Right kidney (tissue), 1 donor: ENCODE measurements at regions not wholly inside any gene's neighbourhood (a gene's known extent, or its start where the extent isn't known, plus 50 kb on each side); places are given as distances from the start of the nearest gene placed in this dataset.
A peak's percentile ranks its signal among the peaks of the same experiment; 100 is the strongest.

Experiments
- DNase-seq: peaks from one replicate; pipeline ENCODE4 v3.0.0-alpha.2; 2016

DNA sequence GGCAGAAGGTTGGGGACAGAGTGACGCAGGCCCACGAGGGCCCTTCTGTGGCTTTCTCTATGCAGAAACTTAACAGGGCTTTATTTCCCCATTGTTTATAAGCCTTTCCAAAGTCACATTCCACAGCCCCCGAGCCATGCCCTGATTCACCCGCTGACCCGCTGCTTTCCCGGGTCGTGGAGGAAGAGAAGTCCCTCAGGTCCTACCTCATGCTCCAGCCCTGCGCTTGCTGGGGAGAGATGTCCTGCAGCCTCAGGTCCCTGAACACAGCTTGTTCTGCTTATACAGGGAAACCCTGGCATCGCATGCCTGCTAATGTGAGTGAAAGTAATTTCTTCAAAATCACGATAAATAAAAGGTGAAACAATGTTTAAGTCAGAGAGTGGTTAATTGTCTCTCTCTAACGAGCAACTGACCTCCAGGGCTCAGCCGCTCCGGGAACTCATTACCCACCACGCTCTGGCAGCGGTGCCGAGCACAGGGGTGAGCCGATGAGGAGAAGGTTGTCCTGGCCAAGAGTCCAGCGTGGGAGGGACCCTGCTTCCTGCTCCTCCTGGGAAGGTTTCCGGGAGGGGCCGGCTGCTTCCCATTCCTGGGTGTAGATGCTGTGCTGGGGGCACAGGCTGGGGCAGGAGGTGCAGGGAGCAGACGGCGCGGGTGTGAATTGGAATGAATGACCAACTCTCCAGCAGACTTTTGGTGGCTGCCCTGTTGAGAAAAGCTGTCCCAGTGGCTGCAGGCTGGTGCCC lies 595.2 kb downstream of the BRD1 start:
- DNase-seq = no peak

DNA sequence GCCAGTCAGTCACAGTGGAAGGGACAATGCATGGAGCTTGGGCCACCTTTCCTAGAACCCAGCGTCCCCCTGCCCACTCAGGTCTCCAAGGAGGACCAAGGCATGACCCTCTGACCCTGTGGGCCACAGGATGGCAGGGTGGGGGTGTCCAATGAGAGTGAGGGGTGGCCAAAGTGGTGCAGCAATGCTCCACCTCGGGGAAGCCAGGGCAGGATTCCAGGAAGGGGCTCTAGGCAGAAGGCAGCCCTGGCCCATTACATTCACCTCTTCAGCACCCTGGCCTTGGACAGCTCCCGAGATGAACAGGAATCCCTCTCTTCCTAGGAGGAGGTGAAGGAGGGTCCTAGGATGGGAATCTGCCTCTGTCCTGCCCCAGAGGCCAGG lies 597.5 kb downstream of the BRD1 start:
- DNase-seq = no peak

DNA sequence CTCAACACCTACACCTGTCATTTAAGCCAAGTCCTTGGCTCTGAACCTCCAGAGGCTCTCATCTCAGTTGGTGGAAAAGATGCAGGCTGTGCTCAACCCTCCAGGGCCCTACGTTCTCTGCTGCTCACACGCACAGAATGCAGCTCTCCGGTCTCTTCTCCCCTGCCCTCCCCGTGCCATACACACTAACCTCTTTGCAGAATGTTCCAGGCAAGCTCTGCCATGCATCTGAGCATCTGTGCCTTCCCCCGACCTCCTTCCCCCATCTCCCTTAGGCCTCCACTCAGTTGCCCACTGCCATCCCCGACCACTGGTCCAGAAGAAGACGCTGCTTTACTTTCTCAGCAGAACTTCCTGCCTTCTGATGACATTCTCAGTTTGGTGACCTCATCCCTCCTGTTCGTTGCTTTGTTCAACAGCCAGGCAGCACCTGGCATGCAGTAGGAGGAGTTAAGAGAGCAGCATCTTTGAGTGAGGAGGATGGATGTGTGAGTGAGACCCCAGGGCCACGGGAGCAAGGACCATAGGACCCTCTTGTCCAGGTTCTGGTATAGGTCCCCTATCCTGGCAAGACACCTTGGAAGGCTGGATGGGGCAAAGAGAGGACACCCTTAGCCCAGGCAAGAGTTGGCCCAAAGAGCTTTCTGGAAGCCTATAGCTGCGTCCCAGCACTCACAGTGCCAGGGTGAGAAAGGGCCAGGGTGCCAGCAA lies 598.0 kb downstream of the BRD1 start:
- DNase-seq = no peak

DNA sequence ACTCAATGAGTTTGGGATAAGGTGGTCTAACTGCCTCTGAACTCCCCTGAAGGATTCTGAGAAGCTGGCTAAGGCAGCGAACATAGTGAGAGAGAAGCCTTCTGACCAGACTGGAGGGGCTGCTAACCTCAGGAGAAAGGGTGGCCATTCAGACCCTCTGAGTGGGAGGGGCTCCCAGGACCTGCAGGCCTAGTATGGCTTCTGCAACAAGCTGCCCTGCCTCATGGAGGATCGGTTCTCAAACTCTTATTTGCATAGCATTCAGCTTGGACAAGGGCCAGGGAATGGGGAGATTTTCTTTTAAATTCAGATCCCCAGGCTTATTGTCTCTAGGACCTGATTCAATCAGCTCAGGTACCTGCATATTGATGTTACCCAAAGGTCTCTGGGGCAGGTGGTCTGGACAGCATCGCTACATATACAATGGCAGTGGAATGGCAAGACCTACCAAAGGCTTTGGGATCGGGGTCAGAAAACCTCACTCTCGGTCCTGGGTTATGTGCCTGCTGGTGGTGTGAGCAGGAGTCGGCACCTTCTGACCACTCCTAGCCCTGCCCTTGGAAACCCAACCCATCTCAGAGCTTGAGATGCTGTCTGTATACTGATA lies 599.1 kb downstream of the BRD1 start:
- DNase-seq = no peak

DNA sequence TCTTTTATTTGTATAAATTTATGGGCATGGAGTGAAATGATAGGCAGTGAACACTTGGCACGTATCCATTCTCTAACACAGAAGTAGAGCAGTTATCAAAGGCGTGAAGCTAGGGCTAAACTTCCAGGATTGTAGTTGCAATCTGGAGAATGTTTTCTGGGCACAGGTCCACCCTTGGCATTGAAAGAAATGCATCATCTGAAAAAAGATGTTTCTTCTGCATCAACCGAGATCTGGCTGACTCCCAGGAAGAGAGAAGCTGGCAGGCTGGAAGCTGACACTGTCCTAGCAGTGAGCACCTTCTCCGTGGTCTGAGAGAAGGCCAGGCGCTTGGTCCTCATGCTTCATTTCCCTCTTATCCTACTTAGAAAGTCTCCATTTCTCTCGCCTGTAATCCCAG lies 600.0 kb downstream of the BRD1 start:
- DNase-seq = no peak

DNA sequence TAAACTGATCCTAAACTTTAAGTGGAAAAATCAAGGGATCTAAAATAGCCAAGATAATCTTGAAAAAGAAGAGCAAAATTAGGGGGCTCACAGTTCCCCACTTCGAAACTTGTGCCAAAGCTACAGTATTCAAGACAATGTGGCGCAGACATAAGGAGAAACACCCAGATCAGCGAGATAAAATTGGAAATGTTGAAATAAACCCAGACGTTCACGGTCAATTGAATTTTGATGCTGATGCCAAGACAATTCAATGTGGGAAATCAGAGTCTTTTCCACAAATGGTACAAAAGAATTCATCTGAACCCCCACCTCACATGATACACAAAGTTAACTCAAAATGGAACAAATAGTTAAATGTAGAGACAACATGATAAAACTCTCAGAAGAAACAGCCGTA lies 601.6 kb downstream of the BRD1 start:
- DNase-seq = no peak

DNA sequence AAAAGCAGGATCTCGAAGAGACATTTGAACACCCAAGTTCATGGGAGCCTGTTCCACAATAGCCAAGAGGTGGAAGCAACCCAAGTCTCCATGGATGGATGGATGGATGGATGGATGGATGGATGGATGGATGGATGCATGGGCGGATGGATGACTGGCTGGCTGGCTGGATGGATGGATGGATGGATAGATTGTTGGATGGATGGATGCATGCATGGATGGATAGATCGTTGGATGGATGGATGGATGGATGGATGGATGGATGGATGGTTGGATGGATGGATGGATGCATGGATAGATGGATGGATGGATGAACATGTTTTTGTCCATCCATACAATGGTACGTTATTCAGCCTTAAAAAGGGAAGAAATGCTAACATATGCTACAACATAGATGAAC lies 603.4 kb downstream of the BRD1 start:
- no peak for DNase-seq

DNA sequence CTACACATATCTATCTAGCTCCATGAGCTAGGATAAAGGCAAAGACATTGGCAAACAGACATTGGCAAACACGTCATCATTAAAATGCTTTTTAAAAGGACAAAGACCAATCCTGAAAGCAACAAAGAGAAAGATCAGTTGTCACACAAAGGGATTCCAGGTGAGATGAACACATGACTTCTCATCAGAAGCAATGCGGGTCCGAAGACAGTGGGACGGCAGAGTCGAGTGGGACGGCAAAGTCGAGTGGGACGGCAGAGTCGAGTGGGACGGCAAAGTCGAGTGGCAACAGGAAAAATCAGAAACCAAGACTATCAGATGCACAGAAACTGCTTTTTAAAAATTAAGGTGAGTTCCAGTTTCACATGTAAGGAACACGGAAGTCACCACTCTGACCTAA lies 609.5 kb downstream of the BRD1 start:
- no peak for DNase-seq

DNA sequence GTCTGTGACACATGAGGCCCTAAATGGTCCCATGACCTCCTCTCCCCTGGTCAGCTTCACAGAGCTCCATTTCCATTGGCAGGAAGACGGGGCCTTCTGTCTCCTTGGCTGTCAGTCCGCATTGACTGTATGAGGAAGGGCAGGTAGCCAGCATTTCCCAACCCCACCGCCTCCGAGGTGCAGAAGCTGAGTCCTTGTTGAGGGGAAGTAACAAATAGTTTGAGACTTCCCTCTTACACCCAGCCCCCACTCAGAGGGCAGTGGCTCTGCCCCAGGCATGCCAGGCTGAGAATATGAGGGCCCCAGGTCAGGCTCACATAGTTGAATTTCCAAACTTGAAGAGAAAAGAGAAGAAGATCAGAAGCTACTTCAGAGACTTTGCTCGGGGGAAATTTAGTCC lies 611.1 kb downstream of the BRD1 start:
- DNase-seq = no peak

DNA sequence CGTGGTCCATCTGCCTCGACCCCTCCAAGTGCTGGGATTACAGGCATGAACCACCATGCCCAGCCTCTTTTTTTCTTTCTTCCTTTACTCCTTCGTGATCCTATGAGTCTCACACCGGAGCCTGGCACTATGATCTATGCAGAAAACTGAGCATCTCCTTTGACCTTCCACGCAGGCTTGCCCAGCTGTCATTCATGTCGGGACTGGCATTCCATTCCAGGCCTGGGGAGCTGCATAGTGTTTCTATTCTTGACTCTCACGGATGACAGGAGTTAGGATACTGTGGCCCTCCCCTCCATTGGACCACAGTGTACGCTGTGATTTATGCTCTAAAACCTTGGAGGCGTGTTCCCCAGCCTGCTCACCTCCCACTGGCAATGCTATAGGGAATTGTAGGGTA lies 611.8 kb downstream of the BRD1 start:
- no peak for DNase-seq

DNA sequence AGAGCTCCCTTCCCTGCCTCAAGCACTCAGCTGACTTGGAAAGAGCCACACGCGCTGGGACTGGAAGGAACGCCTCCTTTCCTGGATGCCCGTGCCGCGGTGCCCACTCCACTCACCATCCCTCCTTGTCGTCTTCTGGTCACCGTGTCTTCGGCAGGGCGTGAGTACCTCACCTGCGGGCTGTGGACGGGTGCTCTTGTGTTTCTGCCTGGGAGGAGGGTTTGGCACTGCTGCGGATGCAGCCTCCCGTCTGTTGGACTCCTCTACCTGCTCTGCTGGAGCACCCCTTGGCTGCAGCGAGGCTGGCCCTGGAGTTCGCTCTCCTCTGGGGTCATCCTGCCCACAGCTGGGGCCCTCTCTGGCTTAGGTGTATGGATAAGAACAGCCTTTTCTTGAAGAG lies 612.7 kb downstream of the BRD1 start:
- no peak for DNase-seq

DNA sequence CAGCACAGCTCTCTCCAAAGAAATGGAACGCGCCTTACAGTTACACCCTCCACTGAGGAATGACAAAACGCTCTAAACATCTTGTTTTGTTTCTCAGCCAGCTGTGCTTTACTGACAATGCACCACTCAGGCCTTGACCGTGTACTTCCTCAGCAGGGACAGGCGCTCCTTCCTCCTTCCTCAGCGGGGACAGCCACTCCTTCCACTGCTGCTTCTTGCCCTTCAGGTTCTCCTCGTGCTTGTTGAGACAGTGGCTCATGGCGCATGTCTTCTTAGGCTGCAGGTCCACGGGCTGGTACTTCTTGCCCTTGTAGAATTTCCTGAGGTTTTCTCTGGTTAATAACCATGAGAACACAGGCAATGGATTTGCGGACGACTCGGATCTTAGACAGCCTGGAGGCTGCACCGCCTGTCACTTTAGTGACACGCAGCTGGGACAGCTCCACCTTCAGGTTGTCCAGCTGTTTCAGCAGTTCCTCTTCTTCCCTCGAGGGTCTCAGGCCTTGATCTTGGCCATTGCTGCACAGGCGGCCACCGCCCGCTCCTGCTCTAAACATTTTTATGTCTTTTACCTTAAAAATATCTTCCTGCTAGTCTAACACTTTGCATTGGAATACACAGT lies 613.8 kb downstream of the BRD1 start:
- DNase-seq = no peak

DNA sequence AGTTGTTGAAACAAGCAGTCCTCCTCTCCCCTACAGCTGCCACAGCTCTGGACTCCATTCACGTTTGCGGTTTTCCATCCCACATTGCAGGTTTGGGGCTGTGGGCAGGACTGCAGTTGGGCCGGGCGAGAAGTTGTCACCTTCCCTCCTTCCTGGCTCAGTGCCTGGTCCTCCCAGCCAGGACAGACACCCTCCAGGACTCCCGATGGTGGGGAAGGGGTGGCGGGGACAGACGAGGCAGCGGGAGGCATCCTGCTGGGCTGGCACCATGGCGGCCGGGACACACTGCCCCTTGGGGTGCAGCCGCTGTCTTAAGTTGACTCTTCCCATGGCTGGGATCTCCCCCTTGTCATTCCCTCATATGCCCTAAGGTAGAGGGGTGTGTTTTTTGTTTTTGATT lies 615.2 kb downstream of the BRD1 start:
- no peak for DNase-seq

DNA sequence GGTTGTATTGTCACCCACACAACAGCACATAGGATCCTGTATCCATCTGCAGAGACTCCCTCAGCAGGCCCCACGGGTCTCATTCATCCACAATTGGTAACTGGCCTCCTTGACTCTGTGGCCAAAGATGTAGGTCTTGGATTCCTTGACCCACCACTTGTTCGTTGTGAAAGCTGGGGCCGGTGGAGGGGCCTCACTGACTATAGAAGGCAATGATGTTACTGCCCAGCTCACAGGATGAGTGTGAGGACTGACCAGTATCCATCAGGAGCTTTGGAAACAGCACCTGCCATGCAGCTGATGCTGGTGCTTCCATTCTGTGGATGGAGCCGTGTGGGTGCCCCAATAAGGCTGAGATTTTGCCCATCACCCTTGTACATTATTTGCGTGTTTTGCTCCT lies 615.7 kb downstream of the BRD1 start:
- DNase-seq = no peak

DNA sequence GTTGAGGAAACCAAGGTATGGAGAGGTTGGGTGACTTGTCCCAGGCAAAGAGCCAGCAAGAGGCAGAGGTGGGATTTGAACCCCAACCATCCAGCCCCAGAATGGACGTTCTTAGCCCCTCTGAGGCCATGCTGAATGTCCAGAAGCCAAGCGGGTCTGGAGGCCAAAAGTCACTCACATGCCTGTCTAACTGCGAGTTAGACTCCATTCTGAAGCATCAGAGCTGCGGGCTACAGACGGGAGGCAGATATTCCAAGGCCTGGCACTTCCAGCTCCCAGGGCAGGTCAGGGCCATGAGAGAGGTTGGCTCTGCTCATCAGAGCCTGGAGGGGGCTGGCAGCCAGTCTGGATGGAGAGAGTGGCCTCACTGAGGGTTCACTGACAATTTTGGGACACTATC lies 616.5 kb downstream of the BRD1 start:
- DNase-seq = no peak

DNA sequence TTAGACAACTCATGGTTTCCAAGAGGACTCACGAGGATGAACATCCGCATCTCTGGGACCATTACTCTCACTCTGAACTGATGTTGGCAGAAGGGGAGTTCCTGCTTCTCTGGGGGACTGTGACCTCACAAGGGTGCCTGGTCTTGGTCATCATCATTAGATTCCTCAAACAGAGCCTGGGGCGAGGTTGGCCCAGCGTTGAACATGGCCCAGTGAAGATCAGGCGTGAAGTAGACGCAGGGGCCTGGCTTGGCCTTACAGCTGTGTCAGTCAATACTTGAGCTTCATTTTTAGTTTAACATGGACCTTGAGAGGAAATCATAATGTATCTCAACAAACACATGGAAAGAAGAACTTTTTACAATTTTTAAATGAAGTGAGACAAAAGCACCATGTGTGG lies 617.1 kb downstream of the BRD1 start:
- no peak for DNase-seq

DNA sequence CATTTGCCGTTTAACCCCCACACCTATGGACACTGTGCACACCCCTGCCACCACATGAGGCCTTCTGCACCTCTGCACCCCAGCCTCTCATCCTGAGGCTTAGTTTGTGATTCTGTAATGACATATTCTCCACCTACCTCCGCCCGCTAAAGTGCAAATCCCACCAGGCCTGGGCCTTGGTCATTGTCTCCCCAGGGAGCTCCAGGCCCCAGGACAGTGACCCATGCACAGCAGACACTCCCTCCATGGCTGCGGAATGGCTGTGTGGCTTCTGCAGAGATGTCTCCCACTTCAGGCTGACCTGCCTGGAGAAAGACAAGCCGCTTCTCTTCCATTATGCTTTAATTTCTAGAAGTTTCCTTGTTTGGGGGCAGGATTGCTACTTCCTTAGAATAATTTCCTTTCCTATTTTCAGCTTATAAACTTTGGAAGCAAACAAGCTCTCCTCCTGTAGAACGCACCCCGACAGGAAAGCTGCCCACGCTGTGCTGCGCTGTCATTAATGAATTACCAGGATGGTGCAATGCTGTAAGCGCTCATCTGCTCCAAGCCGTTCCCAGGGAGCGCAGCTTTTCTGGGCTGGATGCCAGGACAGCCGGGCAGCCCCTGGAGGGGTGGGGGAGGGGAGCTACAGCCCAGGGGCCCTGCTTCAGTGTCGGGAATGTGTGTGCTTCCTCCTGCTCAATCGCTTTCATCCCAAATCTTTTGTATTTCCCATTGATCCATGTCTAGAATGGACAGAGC lies 618.0 kb downstream of the BRD1 start:
- no peak for DNase-seq

DNA sequence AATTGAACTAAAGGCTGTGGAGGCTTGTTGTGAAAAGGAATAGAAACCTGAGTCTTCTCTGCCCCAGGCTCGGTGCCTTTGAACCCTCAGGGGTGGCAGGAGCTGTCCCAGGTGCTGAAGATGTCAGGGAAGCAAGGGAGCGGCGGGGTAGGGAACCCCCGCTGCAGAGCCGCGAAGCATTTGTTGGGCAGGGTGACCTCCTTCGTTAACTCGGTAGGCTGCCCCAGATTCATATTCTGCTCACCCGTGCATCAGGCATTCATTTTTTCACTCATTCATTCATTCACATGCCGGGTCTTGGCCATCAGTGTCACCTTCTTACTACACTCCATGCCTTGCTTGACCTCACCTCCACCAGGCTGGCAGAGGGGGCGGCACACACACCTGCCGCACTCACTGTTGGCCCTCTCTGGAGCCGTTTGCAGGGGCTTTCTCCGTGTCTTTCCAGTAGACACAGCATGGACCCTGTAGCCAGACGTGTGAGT lies 618.9 kb downstream of the BRD1 start:
- DNase-seq = peak; percentile 33

DNA sequence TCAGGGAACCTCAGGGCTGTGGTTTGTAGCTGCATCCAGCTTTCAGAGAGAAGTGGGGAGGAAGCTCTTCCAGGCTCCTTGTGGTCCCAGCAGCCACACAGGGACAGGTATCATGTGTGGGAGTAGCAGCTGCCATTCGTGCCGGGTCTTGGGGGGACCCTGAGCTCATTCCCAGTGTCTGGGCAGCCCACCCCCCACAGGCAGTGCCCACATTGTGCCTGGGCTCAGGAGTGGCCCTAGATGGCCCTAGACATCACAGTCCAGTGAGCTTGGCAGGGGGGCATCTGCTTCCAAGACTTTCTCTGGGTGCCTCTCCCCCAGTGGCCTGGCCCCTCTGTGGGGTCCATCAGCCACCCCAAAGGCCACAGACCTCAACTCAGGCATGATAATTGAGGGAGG lies 619.7 kb downstream of the BRD1 start:
- no peak for DNase-seq

DNA sequence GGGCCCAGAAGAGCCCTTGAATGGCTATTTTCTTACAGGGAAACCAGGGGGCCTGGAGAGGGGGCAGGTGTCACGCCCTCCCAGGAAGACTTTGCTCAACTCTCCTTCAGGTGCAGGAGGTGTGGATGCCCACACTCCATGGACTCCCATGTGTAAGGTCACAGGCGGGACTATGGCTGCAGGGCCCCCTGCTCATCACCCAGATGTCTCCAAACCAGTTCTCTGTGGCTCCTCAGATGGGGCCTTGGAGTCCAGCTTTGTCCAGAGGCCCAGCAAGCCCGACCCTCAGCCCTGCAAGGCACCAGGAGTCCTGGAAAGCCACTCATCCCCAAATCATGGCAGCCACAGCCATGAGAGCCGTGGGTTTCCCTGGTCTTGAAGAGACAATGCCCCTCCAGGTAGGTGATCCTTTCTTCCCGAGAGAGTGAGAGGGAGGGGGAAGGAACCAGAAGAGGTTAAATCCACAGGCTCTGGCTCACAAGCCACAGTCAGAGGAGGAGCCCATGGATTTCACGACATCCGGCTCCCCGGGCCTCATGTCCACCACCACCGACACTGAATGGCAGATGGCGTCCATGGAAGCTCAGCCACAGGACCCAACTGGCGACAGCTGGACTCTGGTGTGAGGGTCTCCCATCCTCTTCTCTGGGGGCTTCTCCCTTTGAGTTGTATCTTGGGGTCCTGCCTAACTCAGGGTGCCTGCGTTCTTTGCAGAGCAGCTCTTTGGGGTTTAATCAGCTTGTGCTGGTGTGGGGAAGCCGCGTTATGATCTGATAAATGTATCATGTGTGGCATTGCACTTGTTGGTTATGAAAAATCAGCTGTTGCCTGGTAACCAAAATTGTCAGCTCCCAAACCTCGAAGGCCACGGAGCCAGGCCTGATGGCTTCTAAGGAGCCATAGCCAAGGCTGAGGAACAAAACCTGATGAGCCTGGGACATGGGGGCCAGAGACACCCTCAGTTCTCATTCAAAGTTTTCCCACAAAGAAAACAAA lies 620.4 kb downstream of the BRD1 start:
- no peak for DNase-seq

DNA sequence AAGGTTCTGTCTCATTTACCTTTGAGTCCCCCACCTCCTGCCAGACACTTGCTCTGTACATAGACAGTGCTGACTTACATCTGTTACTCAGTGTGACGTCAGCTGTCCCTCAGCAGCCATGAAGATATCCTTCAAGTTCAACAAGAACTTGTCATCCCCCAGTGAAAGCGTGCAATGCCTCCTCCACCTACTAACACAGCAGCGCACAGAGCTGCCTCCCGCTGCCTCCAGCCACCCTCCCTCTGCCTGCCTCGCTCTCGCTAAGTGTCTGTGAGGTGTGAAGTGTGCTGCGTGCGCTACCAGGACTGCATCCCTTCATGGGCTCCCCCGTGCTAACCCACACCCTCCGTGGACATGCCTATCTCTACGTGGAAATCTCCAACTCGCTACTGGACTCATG lies 621.4 kb downstream of the BRD1 start:
- no peak for DNase-seq

DNA sequence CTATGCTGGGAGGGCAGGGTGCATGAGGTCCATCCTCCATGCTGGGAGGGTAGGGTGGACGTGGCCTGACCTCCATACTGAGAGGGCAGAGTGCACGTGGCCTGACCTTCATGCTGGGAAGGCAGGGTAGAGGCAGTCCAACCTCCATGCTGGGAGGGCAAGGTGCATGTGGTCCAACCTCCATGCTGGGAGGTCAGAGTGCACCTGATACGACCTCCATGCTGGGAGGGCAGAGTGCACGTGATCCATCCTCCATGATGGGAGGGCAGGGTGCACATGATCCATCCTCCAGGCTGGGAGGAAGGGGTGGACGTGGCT lies 622.2 kb downstream of the BRD1 start:
- no peak for DNase-seq
